Body of pancreas (tissue), 4 donors: ENCODE measurements at regions not wholly inside any gene's neighbourhood (a gene's known extent, or its start where the extent isn't known, plus 50 kb on each side); places are given as distances from the start of the nearest gene placed in this dataset.

Source experiments
- CTCF ChIP-seq, 7 experiments: fragments of 450-650 bp in 4 of 7; fragments of 200-600 bp in 3 of 7; sonication (generic) in 3 of 7; IDR thresholded peaks; one replicate each; pipeline ENCODE4 v1.5.1; 2016 to 2019; ENCODE audit warnings: antibody characterized with exemption in 7 of 7
- POLR2A ChIP-seq, 3 donors: fragments of 450-650 bp; IDR thresholded peaks; one replicate each; pipeline ENCODE4 v1.6.1; 2016; ENCODE audit warnings: antibody characterized with exemption in 3 of 3, mild to moderate bottlenecking in 2 of 3

- TF ChIP-seq CTCF (IDR thresholded peaks at IDR 0.05) = no peak
- no peak for TF ChIP-seq POLR2A (IDR thresholded peaks at IDR 0.05)
These were observed 79.2 kb upstream of the CMKLR1 start for GRCh38 chr12:108418164-108418890.
